ENCODE measurements at regions not wholly inside any gene's neighbourhood (a gene's known extent, or its start where the extent isn't known, plus 50 kb on each side); places are given as distances from the start of the nearest gene placed in this dataset.

GRCh38 chr2:16263241-16263890 lies 323.0 kb downstream of the MYCN start:
- no peak overlapping the region for H3K4me2 ChIP-seq
- no peak for DNase-seq
- WGBS (ENCODE audit: low lambda C conversion rate): 39% methylated on average over 14 of the region's 14 CpGs
- H3K4me3 ChIP-seq (ENCODE audit: low read depth in 2 of 2, low read length in 1 of 2): no peak overlapping the region
- no peak overlapping the region for H3K9ac ChIP-seq
- no peaks in the 10 kb centered on the region for H3K9me2 ChIP-seq
- H3K27me3 ChIP-seq (ENCODE audit: insufficient read depth): no peaks in the 10 kb centered on the region
- POLR2A ChIA-PET: no interaction called here
- H4K20me1 ChIP-seq (ENCODE audit: insufficient read depth): no peaks in the 10 kb centered on the region
- H3K27ac ChIP-seq (ENCODE audit: low read depth in 2 of 2, low read length in 1 of 2): no peak overlapping the region
- CTCF ChIA-PET: interaction anchor here (0.6 to 1.2 kb wide), 3 partner anchors 87 to 324 kb away, joined by 3 read pairs; no protein-coding TSS in a partner anchor
- no peak overlapping the region for H2AFZ ChIP-seq (ENCODE audit: low read depth)
- H3K36me3 ChIP-seq (replicated peaks in 1 of 2; ENCODE audit: control insufficient read depth in 1 of 2, insufficient read depth in 2 of 2, low read length in 1 of 2): no peaks in the 10 kb centered on the region
- H3K79me2 ChIP-seq (ENCODE audit: insufficient read depth): no peaks in the 10 kb centered on the region
- no peak for TF ChIP-seq SIN3A (IDR thresholded peaks at IDR 0.05; ENCODE audit: borderline replicate concordance, low read depth, low read length)
- no peak for TF ChIP-seq TCF12 (IDR thresholded peaks at IDR 0.05)
- no peak for TF ChIP-seq POLR2AphosphoS5 (IDR thresholded peaks at IDR 0.05; ENCODE audit: low read depth, low read length)
- no peak for TF ChIP-seq MXI1 (IDR thresholded peaks at IDR 0.05; ENCODE audit: low read depth, low read length)
- TF ChIP-seq MEF2A (IDR thresholded peaks at IDR 0.05; ENCODE audit: borderline replicate concordance, low read depth): no peak
- no peak for TF ChIP-seq ELF1 (IDR thresholded peaks at IDR 0.05)
- TF ChIP-seq FOXM1 (IDR thresholded peaks at IDR 0.05; ENCODE audit: low read depth): no peak
- TF ChIP-seq JUND (IDR thresholded peaks at IDR 0.05): no peak
- TF ChIP-seq USF2 (IDR thresholded peaks at IDR 0.05; ENCODE audit: borderline replicate concordance, low read depth, low read length): no peak
- TF ChIP-seq, protein P1, sequence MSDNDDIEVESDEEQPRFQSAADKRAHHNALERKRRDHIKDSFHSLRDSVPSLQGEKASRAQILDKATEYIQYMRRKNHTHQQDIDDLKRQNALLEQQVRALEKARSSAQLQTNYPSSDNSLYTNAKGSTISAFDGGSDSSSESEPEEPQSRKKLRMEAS (IDR thresholded peaks at IDR 0.05; ENCODE audit: low read depth): no peak
- no peak for TF ChIP-seq CTCF (IDR thresholded peaks at IDR 0.05)
- no peak for TF ChIP-seq TEAD4 (IDR thresholded peaks at IDR 0.05; ENCODE audit: borderline replicate concordance, insufficient read depth)
- TF ChIP-seq ZBTB33 (IDR thresholded peaks at IDR 0.05; ENCODE audit: borderline replicate concordance, low read depth): no peak
- peaks cover 9% of the 10 kb centered on the region; the same call in 1 of the 2 replicates for H3K9me3 ChIP-seq
- no peaks in the 10 kb centered on the region; a peak in 1 of 4 replicates for H3K4me1 ChIP-seq (ENCODE audit: control insufficient read depth in 1 of 2, insufficient read depth in 2 of 2, low read depth in 1 of 2, low read length in 1 of 2)
- no peaks in the 10 kb centered on the region for H3F3A ChIP-seq (replicated peaks; ENCODE audit: insufficient read depth)
